ENCODE measurements at regions not wholly inside any gene's neighbourhood (a gene's known extent, or its start where the extent isn't known, plus 50 kb on each side); places are given as distances from the start of the nearest gene placed in this dataset.

GRCh38 chr15:62459875-62460274 lies 294.8 kb upstream of the C2CD4B start:
- TF ChIP-seq EZH2phosphoT487 (IDR thresholded peaks at IDR 0.05; ENCODE audit: low read depth), result no peak
- TF ChIP-seq, protein P1, sequence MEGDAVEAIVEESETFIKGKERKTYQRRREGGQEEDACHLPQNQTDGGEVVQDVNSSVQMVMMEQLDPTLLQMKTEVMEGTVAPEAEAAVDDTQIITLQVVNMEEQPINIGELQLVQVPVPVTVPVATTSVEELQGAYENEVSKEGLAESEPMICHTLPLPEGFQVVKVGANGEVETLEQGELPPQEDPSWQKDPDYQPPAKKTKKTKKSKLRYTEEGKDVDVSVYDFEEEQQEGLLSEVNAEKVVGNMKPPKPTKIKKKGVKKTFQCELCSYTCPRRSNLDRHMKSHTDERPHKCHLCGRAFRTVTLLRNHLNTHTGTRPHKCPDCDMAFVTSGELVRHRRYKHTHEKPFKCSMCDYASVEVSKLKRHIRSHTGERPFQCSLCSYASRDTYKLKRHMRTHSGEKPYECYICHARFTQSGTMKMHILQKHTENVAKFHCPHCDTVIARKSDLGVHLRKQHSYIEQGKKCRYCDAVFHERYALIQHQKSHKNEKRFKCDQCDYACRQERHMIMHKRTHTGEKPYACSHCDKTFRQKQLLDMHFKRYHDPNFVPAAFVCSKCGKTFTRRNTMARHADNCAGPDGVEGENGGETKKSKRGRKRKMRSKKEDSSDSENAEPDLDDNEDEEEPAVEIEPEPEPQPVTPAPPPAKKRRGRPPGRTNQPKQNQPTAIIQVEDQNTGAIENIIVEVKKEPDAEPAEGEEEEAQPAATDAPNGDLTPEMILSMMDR (IDR thresholded peaks at IDR 0.05; ENCODE audit: low read depth, low read length), result no peak

All from OCI-LY3 (cell line).